ENCODE measurements at regions not wholly inside any gene's neighbourhood (a gene's known extent, or its start where the extent isn't known, plus 50 kb on each side); places are given as distances from the start of the nearest gene placed in this dataset.

GRCh38 chr6:14765721-14766390, 480.0 kb upstream of the JARID2 start:
- H3K9me3 ChIP-seq (ENCODE audit: low read depth), result no peaks in the 10 kb centered on the region
- no peak overlapping the region for H3K4me2 ChIP-seq
- no peaks in the 10 kb centered on the region for H3K79me2 ChIP-seq
- TF ChIP-seq EZH2 (IDR thresholded peaks at IDR 0.05; ENCODE audit: borderline replicate concordance), result no peak
- no peak for TF ChIP-seq EZH2phosphoT487 (IDR thresholded peaks at IDR 0.05; ENCODE audit: low read depth, severe bottlenecking, unreplicated experiment)
- TF ChIP-seq, protein P1, sequence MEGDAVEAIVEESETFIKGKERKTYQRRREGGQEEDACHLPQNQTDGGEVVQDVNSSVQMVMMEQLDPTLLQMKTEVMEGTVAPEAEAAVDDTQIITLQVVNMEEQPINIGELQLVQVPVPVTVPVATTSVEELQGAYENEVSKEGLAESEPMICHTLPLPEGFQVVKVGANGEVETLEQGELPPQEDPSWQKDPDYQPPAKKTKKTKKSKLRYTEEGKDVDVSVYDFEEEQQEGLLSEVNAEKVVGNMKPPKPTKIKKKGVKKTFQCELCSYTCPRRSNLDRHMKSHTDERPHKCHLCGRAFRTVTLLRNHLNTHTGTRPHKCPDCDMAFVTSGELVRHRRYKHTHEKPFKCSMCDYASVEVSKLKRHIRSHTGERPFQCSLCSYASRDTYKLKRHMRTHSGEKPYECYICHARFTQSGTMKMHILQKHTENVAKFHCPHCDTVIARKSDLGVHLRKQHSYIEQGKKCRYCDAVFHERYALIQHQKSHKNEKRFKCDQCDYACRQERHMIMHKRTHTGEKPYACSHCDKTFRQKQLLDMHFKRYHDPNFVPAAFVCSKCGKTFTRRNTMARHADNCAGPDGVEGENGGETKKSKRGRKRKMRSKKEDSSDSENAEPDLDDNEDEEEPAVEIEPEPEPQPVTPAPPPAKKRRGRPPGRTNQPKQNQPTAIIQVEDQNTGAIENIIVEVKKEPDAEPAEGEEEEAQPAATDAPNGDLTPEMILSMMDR (IDR thresholded peaks at IDR 0.05; ENCODE audit: poor library complexity), result no peak
- no peak overlapping the region for H3K4me3 ChIP-seq
- H3K27me3 ChIP-seq, result no peaks in the 10 kb centered on the region
- no peak overlapping the region for H3K27ac ChIP-seq
- H3K4me1 ChIP-seq (ENCODE audit: insufficient read depth), result no peaks in the 10 kb centered on the region
- no peak overlapping the region for H2AFZ ChIP-seq
- no peaks in the 10 kb centered on the region for H3K36me3 ChIP-seq (replicated peaks; ENCODE audit: insufficient read depth, low read depth)
- WGBS (ENCODE audit: low lambda C conversion rate, missing lambda C conversion rate), result 78% methylated on average over 3 of the region's 3 CpGs
- no peaks in the 10 kb centered on the region for H3K9me2 ChIP-seq (replicated peaks; ENCODE audit: insufficient read depth)
- H4K20me1 ChIP-seq (ENCODE audit: insufficient read depth, poor library complexity, severe bottlenecking), result no peaks in the 10 kb centered on the region
- no peak for DNase-seq (ENCODE audit: low spot score)

- no peak overlapping the region for H3K4me3 ChIP-seq
- no peaks in the 10 kb centered on the region for H3K36me3 ChIP-seq (replicated peaks; ENCODE audit: insufficient read depth, low read depth)
- H2AFZ ChIP-seq, result no peak overlapping the region
- no peak overlapping the region for H3K27ac ChIP-seq
- no peaks in the 10 kb centered on the region for H3K9me3 ChIP-seq (ENCODE audit: low read depth)
- DNase-seq (ENCODE audit: low spot score), result no peak
- H3K79me2 ChIP-seq, result no peaks in the 10 kb centered on the region
- H3K4me2 ChIP-seq, result no peak overlapping the region
- 93% methylated on average over 8 of the region's 8 CpGs for WGBS (ENCODE audit: low lambda C conversion rate, missing lambda C conversion rate)
- no peaks in the 10 kb centered on the region for H3K4me1 ChIP-seq (ENCODE audit: insufficient read depth)
- H4K20me1 ChIP-seq (ENCODE audit: insufficient read depth, poor library complexity, severe bottlenecking), result no peaks in the 10 kb centered on the region
- no peaks in the 10 kb centered on the region for H3K9me2 ChIP-seq (replicated peaks; ENCODE audit: insufficient read depth)
- H3K27me3 ChIP-seq, result no peaks in the 10 kb centered on the region
- no peak for TF ChIP-seq EZH2 (IDR thresholded peaks at IDR 0.05; ENCODE audit: borderline replicate concordance)
- TF ChIP-seq EZH2phosphoT487 (IDR thresholded peaks at IDR 0.05; ENCODE audit: low read depth, severe bottlenecking, unreplicated experiment), result no peak
- TF ChIP-seq, protein P1 (IDR thresholded peaks at IDR 0.05; ENCODE audit: poor library complexity), result no peak
These were observed 479.4 kb upstream of the JARID2 start for GRCh38 chr6:14766391-14766994.

- Histone ChIP-seq H3K36me3 (replicated peaks; ENCODE audit: insufficient read depth, low read depth) (no peaks in the 10 kb centered on the region), H4K20me1 (ENCODE audit: insufficient read depth, poor library complexity, severe bottlenecking) (no peaks in the 10 kb centered on the region), H3K4me2 (no peak overlapping the region), H2AFZ (no peak overlapping the region), H3K4me1 (ENCODE audit: insufficient read depth) (no peaks in the 10 kb centered on the region), H3K79me2 (no peaks in the 10 kb centered on the region), H3K9me3 (ENCODE audit: low read depth) (no peaks in the 10 kb centered on the region), H3K27me3 (no peaks in the 10 kb centered on the region), H3K9me2 (replicated peaks; ENCODE audit: insufficient read depth) (no peaks in the 10 kb centered on the region), H3K27ac (no peak overlapping the region), H3K4me3 (no peak overlapping the region)
- TF ChIP-seq EZH2 (IDR thresholded peaks at IDR 0.05; ENCODE audit: borderline replicate concordance) (no peak), EZH2phosphoT487 (IDR thresholded peaks at IDR 0.05; ENCODE audit: low read depth, severe bottlenecking, unreplicated experiment) (no peak)
- TF ChIP-seq, protein P1 (IDR thresholded peaks at IDR 0.05; ENCODE audit: poor library complexity), result no peak
- no peak for DNase-seq (ENCODE audit: low spot score)
- WGBS (ENCODE audit: low lambda C conversion rate, missing lambda C conversion rate), result 70% methylated on average over 5 of the region's 5 CpGs
These were observed 478.6 kb upstream of the JARID2 start for GRCh38 chr6:14767226-14767625.
